Choroid plexus epithelial cell (primary cell): ENCODE measurements at regions not wholly inside any gene's neighbourhood (a gene's known extent, or its start where the extent isn't known, plus 50 kb on each side); places are given as distances from the start of the nearest gene placed in this dataset.
"Not testable (repeated sequence)": the region's sequence is repeated elsewhere in the genome, so short reads cannot be mapped to it uniquely, and the experiment has no call there.

Source experiments
- DNase-seq: peaks from one replicate; pipeline ENCODE4 v3.0.0-alpha.2; 2010; ENCODE audit warnings: low read depth
- H3K4me3 ChIP-seq: 2 replicates; pipeline ENCODE4 v1.5.1; 2011; ENCODE audit warnings: low read depth, mild to moderate bottlenecking, control low read depth, low read length, moderate library complexity
- TF ChIP-seq, protein P1 (sequence below): conservative IDR thresholded peaks from 2 replicates; pipeline ENCODE4 v1.5.1; 2011; ENCODE audit warnings: low read depth, mild to moderate bottlenecking, control low read depth, inconsistent platforms, low read length, moderate library complexity

DNA sequence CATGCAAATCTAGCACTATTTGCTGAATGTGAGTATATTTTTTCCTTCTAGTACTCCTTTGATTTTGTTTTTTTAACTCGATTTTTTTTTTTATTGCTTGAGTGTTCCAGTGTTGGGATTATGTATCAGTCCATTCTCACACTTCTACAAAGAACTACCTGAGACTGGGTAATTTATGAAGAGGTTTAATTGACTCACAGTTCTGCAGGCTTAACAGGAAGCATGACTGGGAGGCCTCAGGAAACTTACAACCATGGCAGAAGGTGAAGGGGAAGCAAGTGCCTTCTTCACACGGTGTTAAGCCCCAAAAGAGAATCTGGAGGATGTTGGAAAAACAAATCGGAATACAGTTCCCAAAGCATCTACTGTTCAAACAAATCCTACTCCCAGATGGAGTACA lies 69.1 kb downstream of the ZNF518B start:
- DNase-seq, result not testable (repeated sequence)

DNA sequence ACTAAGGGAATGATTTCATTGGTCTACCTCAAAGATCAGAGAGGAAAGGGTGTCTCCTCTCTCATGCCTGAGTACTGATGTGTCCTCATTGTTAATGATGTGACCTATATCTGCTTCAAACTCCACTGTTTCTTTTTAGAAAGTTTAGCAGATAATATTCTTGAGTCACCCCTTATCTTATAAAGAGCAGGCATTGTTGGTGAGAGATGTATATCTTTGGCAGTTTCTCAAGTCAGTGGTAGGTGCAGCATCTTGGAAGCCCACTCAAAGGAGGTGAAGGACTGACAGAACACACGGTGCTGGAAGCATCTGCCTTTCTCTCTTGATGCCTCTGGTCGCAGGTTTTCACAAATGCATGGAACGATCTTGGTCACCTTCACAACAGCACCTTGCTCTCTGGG lies 71.2 kb downstream of the ZNF518B start:
- TF ChIP-seq, protein P1, sequence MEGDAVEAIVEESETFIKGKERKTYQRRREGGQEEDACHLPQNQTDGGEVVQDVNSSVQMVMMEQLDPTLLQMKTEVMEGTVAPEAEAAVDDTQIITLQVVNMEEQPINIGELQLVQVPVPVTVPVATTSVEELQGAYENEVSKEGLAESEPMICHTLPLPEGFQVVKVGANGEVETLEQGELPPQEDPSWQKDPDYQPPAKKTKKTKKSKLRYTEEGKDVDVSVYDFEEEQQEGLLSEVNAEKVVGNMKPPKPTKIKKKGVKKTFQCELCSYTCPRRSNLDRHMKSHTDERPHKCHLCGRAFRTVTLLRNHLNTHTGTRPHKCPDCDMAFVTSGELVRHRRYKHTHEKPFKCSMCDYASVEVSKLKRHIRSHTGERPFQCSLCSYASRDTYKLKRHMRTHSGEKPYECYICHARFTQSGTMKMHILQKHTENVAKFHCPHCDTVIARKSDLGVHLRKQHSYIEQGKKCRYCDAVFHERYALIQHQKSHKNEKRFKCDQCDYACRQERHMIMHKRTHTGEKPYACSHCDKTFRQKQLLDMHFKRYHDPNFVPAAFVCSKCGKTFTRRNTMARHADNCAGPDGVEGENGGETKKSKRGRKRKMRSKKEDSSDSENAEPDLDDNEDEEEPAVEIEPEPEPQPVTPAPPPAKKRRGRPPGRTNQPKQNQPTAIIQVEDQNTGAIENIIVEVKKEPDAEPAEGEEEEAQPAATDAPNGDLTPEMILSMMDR, result no peak
- no peak overlapping the region for H3K4me3 ChIP-seq
- no peak for DNase-seq

More for the DNA sequence above, 69.1 kb downstream of the ZNF518B start:
- H3K4me3 ChIP-seq, result not testable (repeated sequence)

DNA sequence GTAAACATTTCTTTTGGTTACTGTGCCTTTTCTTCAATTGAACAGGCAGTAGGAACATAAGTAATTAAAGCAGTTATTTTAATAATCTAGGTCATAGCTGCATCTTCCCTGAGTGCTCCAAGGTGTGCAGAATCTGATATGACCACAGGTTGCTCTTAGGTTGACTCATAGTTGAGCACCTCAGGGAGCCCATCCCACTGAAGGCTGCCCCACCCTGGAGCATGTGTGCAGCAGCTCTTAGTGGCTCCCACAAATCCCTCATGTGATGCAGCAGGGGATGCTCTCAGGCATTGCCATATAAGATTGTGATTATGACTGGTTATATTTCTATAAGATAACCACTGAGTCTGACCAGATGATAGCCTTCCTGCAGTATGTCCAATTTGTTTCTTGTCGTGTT lies 72.3 kb downstream of the ZNF518B start:
- H3K4me3 ChIP-seq, result no peak overlapping the region
- TF ChIP-seq, protein P1, result no peak
- DNase-seq, result no peak

DNA sequence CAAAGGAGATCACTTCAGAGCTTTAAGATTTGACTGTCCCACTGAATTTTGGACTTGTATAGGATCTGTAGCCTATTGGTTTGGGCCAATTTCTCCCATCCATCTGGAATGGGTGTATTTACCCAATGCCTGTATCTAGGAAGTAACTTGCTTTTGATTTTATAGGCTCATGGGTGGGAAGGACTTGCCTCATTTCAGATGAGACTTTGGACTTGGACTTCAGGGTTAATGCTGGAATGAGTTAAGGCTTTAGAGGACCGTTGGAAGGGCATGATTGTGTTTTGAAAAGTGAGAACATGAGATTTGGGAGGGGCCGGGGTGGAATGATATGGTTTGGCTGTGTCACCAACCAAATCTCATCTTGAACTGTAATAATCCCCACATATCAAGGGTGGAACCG lies 73.8 kb downstream of the ZNF518B start:
- no peak for DNase-seq
- no peak overlapping the region for H3K4me3 ChIP-seq
- TF ChIP-seq, protein P1, result no peak

DNA sequence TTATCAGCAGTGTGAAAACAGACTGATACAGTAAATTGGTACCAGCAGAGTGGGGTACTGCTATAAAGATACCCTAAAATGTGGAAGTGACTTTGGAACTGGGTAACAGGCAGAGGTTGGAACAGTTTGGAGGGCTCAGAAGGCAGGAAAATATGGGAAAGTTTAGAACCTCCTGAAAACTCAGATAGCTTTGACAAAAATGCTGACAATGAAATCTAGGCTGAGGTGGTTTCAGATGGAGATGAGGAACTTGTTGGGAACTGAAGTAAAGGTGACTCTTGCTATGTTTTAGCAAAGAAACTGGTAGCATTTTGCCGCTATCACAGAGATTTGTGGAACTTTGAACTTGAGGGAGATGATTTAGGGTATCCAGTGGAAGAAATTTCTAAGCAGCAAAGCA lies 75.1 kb downstream of the ZNF518B start:
- DNase-seq, H3K4me3 ChIP-seq: not testable (repeated sequence)

DNA sequence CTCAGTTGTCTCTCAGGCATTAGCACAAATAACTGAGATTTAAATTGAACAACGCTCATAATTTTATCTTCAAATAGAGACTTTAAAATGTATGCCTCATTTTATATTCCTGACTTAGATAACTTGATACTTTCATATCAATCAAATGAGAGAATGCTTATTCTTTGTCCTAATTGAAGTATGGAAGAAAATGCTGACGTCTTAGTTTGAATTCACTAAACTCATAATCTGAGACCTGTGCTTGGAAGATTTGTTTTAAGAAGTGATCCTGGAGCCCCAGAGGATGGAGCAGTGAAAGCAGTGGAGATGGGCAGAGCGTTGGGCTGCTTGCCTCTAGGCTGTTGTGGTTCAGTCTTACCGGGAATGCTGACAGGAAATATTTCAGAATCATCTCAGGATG lies 76.1 kb downstream of the ZNF518B start:
- no peak overlapping the region for H3K4me3 ChIP-seq
- DNase-seq, result no peak
- TF ChIP-seq, protein P1, result no peak

DNA sequence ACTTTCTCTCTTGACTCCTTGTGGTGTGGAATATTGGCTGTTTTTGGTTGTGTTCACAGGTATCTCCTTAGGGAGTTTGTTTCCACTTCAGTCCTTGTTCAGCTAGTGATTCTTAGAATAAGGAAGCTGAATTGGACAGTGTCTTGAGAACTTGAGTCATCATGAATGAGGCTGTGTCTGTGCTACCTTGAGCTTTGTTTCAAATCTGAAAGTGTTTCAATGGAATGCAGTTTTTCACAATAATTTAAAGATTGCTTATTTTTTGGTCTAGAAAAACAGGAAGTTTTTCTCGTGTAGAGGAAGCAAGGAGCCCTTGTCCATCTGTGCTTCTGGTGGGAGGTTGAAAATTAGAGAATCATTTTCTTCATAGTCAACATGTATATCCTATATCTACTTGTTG lies 76.5 kb downstream of the ZNF518B start:
- DNase-seq, result no peak
- H3K4me3 ChIP-seq, result no peak overlapping the region
- TF ChIP-seq, protein P1, result no peak

DNA sequence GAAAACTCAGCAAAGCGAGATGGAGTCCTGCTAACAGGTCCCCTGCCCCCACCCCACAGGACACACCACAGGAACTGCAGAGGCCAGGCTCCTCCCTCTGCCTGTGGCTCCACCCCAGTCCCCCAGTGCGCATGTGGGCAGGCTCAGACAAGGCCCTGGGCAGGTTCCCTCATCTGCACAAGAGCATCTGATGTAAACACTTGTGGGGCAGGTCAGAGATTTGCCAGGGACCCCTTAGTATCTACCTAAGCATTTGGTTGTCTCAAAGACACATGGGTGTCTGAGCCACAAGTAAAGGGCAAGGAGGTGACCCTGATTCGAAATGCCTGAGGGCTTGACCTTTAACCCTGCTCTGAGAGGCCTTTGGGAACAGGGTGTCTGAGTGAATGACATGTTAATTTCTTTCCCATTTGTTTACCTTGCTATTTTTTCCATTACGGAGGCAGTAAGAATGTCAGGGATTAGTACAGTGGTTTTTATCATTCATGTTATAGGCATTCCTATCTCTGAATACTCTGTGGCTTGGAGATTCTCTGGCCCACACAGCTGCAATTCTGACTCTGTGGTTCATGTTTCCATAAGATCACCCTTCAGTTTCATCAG lies 85.3 kb downstream of the ZNF518B start:
- TF ChIP-seq, protein P1, result no peak
- DNase-seq, result peak; percentile 5

More for the DNA sequence above, 85.3 kb downstream of the ZNF518B start:
- H3K4me3 ChIP-seq, result no peak overlapping the region
